ENCODE measurements at regions not wholly inside any gene's neighbourhood (a gene's known extent, or its start where the extent isn't known, plus 50 kb on each side); places are given as distances from the start of the nearest gene placed in this dataset.
"Not testable (repeated sequence)": the region's sequence is repeated elsewhere in the genome, so short reads cannot be mapped to it uniquely, and the experiment has no call there.

DNA sequence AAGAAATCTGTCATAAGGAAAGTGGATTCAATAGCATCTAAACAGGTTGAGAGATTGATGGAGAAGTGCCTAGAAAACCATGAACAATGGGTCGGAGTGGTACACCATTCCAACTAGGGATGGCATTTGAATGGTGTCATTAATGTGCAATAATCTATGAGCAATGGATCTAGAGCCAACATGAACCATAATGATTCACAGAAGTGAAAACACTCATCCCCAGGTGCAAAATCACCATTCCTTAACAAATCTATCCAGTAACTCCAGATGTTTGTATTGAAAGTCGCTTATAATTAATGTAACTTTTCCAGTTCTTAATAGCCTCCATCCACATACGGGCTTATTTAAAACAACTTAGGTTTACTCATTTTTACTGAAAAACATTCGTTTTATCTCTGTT is 201.3 kb upstream of the ADGRL4 start:
- DNase-seq: no peak

DNA sequence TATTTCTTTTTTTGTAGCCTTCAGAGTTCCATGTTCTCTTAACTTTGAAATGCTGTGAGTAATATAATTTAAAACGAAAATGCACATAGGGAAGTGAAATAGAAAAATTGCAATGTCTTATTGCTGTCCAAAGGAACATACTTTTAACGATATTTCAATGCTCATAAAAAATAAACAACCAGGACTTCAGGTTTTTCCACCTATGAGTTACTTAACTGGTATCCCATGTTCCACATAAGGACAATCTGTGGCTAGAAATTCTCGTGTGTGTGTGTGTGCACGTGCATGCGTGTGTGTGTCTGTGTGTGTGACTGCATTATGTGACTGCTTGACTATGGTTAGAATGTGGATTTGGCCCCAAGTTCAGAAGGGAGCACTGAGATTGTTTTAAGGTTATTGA is 200.8 kb upstream of the ADGRL4 start:
- DNase-seq: no peak

DNA sequence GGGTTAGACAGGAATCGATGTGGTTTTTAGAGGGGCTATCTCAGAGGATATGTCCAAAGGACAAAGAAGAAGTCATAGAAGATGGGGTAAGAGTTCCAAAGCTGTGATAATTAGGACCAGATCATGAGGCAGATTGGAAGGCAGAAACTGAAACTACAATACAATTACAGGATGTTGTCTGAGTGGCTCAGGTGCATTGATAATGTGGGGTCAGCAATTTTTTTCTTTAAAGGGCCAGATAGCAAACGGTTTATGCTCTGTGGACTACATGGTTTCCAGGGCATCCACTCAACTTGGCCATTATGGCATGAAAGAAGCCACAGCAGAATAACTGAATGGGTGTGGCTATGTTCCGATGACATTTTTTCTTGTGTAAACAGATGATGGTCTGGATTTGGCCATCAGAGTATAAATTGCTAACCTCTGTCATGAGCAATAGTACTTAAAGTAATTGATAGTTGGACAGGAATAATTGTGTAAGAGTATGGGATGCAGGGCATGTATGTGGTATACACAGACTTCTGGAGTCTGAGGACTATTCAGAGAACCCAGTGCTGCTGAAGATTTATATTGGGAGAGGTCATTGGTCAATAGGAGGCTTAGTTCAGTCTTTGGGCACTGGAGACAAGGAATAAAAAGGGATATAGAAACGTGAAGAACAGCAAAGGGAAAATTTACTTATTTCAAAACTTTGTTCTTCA is 198.4 kb upstream of the ADGRL4 start:
- DNase-seq: no peak

DNA sequence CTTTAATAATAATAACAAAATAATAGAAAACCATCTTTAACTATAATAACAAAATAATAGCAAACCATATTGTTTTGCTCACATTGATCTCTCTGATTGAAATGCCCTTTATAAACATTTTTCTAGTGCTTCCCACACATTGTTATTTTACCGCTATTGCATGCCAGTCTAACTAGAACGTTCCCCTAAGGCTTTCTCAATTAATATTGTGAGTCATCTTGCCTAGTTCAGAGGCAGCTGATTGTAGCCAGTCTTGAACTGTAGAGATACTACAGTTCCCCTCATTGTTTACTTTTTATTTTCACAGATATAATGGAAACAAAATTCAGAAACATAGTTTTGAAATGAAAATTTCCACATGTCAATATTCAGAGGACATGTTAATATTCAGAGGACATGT is 192.3 kb upstream of the ADGRL4 start:
- DNase-seq: no peak

DNA sequence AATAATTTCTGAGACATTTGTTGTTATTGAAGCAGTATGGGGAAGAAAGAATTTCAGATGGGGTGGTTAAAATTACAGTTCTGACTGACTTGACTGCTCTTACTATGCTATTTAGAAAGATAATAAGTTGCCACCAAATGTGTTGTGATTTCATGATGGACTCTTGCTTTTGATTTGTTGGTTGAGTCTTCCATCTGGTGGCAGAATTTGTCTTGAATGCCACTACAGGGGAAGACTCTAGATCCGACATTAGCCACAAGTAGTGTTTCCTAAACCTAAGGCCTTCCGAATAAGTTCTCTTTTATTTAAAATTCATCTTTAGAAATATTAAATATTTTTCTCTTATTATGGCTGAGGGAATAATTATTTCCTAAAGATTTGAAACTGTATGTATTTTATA is 190.9 kb upstream of the ADGRL4 start:
- no peak for DNase-seq

DNA sequence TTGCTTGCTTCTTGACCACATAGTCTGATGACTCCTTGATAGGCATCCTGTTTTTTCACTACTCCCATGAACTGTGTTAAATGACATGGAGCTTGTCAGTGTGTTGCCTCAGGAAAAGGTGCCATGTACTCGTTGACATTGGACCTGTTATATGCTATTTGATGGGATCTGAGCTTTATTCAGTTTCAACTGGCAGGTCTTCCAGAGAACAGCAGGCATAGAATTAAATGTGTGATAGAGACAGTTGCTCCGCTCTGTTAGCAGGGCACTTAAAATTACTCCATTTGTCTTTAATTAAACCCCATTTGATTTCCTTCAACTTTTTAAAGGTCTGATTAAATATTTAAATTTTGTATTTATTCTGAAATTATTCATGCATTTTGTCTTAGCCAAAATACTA is 189.7 kb upstream of the ADGRL4 start:
- DNase-seq: no peak

DNA sequence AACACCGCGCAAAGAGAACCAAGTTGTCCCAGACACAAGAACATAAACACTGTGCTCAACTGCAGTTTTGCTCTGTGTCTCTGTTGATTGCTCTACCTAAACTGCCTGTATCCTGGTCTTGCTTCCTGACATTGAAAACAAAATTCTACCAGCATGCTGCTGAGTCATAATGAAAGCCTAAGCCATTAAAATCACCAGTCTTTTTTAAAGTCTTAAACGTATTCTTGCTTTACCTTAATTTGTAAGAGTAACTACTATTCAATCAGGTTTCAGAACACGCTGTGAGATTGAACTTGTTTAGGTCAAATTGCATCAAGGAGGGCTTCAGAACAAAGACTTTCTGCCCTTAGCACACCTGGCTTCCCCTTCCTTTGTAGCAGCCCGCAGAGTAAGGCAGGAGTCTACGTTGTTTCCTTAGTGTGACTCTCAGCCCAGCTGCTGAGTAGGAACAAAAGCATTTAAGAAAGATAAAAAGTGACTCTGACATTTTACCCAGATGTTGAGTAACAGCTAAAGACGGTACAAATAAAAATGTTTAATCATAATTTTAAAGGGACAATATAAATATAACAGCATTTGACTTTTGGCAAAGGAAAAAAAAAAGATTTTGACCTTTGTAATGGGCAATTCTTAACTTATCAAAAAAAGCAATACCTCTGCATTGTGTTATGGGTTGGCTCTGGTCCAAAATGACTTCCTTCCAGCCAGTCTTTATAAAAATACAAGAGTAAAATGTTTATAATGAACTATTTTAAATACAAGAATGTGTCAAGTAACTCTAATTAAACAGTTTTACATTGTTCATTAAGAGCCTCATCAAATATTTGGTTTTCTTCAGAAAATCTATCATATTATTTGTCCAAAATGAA is 186.9 kb upstream of the ADGRL4 start:
- DNase-seq: no peak

DNA sequence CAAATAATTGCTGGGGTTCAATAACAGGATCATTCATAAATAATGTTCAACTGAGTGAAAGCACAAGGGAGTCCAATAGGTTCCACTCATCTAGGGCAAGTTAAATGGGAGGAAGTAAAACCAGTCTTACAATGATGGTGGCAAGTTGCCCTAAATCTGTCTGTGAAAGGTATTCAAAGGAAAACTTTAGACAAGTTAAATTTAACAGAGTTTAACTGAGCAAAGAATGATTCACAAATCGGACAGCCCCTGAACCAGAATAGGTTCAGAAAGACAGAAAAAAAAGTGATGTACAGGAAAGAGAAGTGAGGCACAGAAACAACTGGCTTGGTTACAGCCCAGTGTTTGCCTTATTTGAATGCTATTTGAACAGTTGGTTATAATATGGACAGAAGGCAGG is 183.5 kb upstream of the ADGRL4 start:
- DNase-seq: no peak

DNA sequence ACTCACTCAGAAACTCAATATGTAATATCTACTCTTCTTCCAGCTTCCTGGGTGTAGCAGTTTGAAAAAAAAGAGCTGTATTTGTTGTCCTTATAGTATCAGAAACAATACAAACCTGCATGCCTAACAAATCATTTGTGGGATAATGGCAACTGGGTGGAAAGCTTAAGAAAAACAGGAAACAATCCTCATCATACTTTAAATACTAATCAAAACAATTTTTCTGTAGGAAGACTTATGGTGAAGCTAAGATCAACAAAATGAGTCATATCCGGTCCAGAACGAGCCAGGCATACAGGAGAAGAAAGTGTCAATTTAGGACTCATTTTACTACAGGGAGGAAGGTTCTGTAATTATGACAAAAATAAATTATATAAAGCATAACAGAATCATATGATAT is 181.8 kb upstream of the ADGRL4 start:
- DNase-seq: no peak

DNA sequence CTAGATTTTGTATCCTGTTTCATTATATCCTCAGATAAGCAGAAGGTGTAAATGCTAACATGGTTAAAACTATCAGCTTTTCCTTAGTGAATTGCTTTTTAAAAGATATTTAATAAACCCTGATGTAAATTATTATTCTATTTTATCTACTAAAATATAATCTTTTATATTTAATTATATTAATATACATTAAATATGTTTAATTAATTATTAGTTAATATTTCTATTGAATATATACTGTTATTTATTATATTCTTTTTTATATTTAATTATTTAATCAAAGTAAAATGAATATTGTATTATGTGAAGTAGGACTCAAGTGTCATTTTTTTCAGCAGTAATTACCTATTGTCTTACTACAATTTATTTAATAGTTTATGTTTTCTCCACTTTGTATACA is 179.7 kb upstream of the ADGRL4 start:
- DNase-seq: no peak

DNA sequence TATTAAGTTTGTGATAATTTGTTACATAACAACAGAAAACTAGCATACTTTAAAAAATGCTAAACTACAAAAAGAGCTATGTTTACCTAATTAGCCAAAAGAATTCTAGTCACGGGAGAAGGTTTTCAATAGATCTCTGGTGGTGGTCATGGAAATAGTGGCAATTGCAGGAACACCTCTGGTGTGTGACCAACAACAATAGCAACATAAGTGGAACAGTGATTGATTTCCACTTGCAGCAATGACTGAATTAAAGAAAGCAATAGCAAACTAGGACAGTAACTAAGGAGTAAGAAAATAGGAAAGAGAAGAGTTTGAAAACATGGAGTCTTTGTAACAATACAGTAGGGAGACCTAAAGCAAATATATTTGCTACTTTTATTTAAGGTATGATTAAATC is 171.3 kb upstream of the ADGRL4 start:
- DNase-seq: no peak

DNA sequence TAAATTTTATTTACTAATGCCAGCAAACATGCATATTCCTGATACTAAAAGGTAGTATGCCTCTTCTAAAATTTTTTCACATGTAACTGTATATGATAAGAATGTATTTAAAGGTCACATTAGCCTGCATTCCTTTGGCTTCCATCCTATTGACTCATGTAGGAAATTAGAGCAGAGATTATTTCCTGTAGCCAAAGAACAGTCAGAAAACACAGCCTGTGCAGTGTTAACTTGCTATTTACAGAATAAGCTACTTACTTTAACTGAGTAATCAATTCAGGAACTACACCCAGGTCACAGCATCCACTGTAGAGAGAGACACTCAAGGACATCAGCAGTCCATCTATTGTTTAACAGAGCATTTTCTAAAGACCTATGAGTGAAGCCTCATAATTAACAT is 154.5 kb upstream of the ADGRL4 start:
- DNase-seq: no peak

DNA sequence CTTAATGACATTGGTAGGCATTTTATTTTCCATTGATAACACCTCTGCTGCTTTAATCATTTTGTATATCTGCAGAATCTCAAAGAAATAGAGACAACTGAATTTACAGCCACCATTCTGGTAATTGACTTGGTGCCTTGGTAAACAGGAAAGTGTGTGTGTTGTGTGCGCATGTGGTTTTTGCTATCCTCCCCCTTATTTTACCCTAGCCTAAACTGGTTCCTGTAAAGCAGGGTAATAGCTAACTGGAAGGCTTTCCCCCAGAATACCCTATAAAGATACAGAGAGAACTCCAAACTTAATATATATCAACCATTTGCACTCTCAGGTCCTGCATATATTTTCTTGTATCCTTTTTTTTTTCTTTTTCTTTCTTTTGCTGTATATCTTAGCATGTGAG is 149.5 kb upstream of the ADGRL4 start:
- no peak for DNase-seq

DNA sequence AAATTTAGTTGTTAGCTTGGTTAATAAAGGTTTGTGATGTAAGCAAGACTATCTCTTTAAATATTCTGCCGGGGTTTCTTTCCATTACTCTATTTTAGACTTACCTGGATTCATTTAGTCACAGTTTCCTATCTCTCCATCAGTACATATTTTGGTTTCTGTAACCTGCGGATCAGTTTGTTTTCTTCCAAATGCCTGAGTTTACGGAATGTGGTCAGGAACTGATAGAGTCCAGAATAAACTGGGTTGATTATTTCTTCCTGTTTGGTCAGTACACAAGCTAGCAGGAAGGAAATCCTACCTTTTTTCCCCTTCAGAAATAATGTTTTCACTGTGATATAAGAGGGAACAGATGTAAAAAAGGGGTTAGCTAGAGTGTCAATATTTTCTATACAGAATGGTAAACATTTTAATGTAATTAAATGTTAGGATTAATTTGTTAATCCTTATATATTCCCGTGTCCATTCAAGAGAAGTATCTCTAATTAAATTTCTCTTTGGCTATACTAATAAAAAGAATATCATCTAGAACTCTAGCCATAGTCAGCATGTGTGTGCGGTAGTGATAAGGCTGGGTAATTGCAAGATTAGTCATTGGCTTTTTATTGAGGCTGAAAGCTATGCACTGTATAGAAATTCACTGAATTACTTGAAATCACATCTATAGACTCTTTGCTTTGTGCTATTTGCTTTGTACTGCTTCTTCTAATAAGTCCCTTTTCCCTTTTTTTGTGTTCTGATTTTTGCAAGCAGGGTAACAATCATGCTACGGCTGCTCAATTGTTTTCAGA is 144.7 kb upstream of the ADGRL4 start:
- DNase-seq: no peak

DNA sequence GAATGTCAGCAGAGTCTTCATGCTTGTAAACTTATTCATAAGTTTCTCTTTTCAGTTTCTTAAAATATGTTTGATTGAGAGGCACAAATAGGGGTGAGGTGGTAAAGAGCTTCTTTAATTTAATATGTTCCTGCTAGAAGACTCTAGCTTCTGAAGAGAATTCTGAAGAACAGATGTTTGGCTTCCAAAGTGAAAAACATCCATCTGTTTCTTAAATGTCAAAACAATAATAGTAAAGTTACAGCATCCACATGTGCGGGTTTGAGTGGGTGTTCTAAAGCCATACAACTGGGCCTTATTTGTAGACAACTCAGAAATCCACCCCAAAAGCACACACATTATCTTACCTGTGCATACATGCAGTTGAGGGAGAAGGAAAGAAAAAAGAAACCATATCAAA is 144.0 kb upstream of the ADGRL4 start:
- no peak for DNase-seq

DNA sequence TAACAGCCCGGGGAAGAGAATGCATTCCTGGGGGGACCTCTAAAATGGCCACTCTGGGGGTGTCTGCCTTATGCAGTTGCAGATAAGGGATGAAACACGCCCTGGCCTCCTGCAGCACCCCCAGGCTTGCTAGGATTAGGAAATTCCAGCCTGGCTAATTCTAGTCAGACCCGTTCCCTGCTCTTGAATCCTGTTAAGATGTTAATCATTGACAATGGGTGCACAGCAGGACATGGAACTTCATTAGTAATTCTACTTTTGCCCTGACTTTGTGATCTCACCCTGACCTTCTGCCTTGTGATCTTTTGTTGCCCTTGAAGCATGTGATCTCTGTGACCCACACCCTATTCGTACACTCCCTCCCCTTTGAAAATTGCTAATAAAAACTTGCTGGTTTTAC is 131.7 kb upstream of the ADGRL4 start:
- DNase-seq: not testable (repeated sequence)

DNA sequence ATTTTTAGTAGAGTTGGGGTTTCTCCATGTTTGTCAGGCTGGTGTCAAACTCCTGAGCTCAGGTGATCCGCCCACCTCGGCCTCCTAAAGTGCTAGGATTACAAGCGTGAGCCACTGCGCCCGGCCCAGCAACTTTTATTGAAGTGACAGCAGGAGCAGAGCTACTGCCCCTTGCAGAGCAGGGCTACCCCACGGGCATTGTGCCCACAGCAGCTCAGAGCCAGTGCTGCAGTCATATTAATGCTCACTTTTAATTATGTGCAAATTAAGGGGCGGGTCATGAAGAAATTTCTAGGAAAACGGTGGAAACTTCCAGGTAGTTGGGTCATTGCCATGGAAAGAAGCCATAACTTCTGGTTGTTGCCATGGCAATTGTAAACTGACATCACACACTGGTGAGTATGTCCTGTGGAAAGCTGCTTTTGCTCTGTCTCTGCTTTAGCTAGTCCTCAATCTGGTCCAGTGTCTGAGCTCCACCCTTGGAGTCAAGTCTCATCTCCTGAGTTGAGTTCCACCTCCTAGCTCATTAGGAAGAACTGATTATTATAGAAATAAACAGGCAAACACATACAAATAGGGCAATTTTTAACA is 127.3 kb upstream of the ADGRL4 start:
- no peak for DNase-seq

DNA sequence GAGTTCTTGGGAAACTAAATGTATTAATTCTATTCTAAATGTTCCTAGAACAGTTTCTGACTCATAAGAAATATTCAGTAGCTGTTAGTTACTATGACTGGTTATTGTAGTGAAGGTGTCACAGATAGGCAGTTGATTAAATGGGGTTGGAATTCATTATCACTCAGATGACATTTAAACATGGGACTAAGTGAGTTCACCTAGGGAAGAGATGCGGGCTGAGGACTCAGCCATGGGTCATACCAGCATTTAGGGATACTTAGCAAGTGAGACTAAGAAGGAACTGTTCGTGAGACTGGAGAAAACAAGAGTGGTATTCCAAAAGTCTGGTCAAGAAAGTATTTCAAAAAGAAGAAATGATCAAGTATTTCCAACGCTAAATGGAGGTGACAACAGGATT is 125.1 kb upstream of the ADGRL4 start:
- no peak for DNase-seq

DNA sequence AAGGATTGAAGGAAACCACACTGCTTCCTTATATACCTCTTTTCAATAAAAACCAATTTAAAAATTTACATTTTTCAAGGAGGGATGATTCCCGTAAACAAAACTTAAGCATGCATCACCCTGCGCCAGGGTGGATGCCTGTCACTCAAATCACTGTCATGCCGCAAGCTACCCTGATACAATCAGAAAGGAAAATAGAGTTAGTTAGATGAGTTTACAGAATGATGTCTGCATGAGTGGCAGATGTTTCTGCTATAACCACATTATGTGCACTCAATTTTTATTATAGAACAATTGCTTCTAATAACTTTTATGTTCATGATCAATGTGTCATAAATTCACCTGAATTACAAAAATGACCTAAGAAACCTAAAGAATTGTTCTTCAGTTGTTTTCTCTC is 123.4 kb upstream of the ADGRL4 start:
- DNase-seq: no peak

DNA sequence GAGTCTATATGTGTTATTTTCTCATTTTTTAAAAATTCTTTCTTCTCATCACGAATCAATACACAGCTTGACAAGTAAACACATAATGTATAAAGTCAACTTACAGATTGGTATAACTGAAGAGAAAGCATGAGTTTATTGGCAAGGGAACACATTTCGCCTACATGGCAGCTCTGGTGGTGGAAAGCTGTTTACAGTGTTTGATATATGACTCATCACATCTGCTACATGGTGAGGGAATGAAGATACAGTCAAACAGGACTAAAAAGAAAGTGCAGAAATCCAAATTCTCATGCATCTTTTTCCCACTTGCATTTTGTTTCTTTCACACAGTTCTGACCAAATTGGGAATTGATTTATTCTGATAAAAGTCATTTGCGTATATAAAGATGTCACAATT is 122.2 kb upstream of the ADGRL4 start:
- no peak for DNase-seq

DNA sequence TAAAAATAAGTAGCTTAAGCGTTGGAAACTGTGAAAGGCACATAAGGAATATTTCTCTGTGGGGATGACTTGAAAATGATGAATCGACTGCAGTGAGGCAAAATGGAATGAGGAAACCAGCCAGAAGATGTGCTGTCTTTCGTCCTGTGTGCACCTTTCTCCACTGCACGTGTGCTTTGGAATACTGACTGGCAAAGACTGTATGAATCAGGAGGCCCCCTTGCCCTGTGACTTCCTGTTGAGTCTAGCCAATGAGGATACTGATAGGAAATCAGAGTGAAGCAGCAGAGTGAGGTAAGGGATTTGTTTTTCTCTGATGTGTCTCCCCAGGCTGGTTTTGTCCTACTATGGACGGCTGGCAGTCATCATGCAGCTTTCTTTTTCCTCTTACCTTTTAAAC is 118.2 kb upstream of the ADGRL4 start:
- no peak for DNase-seq

DNA sequence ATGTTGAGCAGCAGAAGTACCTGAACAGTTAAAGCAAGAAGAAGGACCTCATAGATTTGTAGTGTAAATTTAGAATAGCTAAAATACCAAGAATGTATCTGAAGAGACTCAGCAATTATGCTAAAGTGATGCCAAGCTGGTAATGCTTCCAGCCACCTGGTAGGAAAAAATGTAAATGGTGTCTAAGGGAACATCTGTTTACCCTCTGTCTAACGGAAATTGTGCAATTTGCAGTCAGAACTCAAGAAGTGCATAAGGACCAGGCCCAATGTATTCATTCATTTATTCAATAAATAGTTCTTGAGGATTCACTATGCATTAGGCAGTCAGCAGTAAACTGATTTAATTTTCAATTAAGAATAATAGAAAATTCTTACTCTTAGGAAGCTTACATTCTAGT is 116.0 kb upstream of the ADGRL4 start:
- no peak for DNase-seq

DNA sequence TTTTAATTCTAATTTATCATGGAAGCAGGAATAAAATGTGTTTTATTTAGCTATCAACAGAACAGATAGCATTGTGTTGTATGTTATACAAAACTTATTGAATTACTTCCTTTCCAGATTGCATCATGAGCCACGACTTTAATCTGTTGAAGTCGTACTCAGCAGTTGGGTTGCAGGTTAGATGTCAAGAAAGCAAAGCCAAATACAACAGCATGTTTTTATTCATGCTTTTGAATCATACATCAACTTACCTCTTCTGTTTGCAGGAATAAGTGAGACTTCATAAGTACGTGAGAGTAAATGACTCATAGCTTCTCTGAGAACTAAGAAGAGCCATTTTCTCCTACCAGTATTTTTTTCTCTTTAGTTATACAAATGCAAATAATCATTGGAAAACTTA is 110.8 kb upstream of the ADGRL4 start:
- no peak for DNase-seq

DNA sequence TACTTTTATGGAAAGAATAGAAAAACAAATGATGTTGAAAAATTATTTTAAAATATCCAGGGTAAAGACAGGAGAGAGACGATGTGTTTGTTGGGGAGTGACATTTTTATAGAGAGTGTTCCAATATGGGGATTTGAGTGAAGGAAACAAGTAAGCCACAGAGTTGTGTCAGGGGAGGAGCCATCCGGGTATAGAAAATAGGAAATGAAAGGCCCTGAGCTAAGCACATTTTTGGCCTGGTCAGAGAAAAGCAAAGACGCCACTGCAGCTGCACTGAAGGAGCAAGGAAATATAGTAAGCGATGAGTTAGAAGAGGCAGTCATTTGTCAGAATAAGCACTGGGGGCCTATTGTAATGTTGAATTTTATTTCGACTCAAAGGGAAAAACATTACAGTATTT is 107.3 kb upstream of the ADGRL4 start:
- no peak for DNase-seq
